H1 (cell line): ENCODE measurements at regions not wholly inside any gene's neighbourhood (a gene's known extent, or its start where the extent isn't known, plus 50 kb on each side); places are given as distances from the start of the nearest gene placed in this dataset.

Experiments used
- BCL11A ChIP-seq, 2 experiments: IDR thresholded peaks; one replicate each; pipeline ENCODE4 v1.6.1; 2011; ENCODE audit warnings: low read depth in 2 of 2, low read length in 2 of 2, mild to moderate bottlenecking in 2 of 2
- RBBP5 ChIP-seq: IDR thresholded peaks from 2 replicates; pipeline ENCODE4 v1.7.1; 2012; ENCODE audit warnings: low read depth, mild to moderate bottlenecking, inconsistent platforms, low read length, moderate library complexity, borderline replicate concordance
- RNF2 ChIP-seq: fragments of 200-900, 300-1000 bp; sonication (generic); IDR thresholded peaks from 2 replicates; pipeline ENCODE4 v1.7.1; 2016; ENCODE audit warnings: borderline replicate concordance, low read depth, mild to moderate bottlenecking, antibody characterized with exemption, low read length; ENCODE audit not compliant: poor library complexity, severe bottlenecking; ENCODE audit errors: missing control alignments
- SIN3A ChIP-seq, 2 experiments: IDR thresholded peaks in 1 of 2; conservative IDR thresholded peaks in 1 of 2; 2 replicates each; pipeline ENCODE4 v1.6.1; 2011 to 2012; ENCODE audit warnings: low read length in 2 of 2, improper control_type of control experiment in 1 of 2, low read depth in 1 of 2, mild to moderate bottlenecking in 1 of 2
- SRF ChIP-seq: IDR thresholded peaks from 2 replicates; pipeline ENCODE4 v1.6.1; 2011; ENCODE audit warnings: mild to moderate bottlenecking, low read depth, low read length, moderate library complexity
- SUZ12 ChIP-seq: fragments of 200-600 bp; sonication (generic); IDR thresholded peaks from 2 replicates; pipeline ENCODE4 v1.6.1; 2012; ENCODE audit warnings: mild to moderate bottlenecking, inconsistent platforms, low read length, moderate library complexity, mixed read lengths
- TAF7 ChIP-seq: optimal IDR thresholded peaks from 2 replicates; pipeline ENCODE3; 2011; ENCODE audit warnings: low read depth, mild to moderate bottlenecking, inconsistent platforms, low read length, moderate library complexity, borderline replicate concordance
- TBP ChIP-seq: IDR thresholded peaks from 2 replicates; pipeline ENCODE4 v1.6.1; 2011; ENCODE audit warnings: low read depth, low read length, improper control_type of control experiment
- TCF12 ChIP-seq: IDR thresholded peaks from 2 replicates; pipeline ENCODE4 v1.6.1; 2011; ENCODE audit warnings: low read depth, mild to moderate bottlenecking, low read length
- ZNF274 ChIP-seq: IDR thresholded peaks from 2 replicates; pipeline ENCODE4 v1.7.0; 2012; ENCODE audit warnings: low read length, borderline replicate concordance; ENCODE audit errors: extremely low read depth
- TF ChIP-seq, protein P1 (sequence below): fragments of 300-600 bp; sonication (generic); IDR thresholded peaks from 2 replicates; pipeline ENCODE4 v1.7.1; 2012; ENCODE audit warnings: low read length, moderate library complexity, mild to moderate bottlenecking, inconsistent platforms; ENCODE audit not compliant: insufficient replicate concordance

DNA sequence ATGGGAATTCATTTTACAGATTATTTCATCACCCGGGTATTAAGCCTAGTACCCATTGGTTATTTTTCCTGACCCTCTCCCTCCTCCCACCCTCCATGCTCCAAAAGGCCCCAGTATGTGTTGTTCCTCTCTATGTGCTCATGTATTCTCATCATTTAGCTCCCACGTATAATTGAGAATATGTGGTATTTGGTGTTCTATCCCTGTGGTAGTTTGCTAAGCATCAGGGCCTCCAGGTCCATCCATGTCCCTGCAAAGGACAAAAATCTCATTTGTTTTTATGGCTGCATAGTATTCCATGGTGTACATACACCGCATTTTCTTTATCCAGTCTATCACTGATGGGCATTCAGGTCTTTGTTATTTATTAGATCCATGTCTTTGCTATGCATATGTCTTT, 894.1 kb upstream of the MIR17HG start (continued):
- TF ChIP-seq, protein P1, sequence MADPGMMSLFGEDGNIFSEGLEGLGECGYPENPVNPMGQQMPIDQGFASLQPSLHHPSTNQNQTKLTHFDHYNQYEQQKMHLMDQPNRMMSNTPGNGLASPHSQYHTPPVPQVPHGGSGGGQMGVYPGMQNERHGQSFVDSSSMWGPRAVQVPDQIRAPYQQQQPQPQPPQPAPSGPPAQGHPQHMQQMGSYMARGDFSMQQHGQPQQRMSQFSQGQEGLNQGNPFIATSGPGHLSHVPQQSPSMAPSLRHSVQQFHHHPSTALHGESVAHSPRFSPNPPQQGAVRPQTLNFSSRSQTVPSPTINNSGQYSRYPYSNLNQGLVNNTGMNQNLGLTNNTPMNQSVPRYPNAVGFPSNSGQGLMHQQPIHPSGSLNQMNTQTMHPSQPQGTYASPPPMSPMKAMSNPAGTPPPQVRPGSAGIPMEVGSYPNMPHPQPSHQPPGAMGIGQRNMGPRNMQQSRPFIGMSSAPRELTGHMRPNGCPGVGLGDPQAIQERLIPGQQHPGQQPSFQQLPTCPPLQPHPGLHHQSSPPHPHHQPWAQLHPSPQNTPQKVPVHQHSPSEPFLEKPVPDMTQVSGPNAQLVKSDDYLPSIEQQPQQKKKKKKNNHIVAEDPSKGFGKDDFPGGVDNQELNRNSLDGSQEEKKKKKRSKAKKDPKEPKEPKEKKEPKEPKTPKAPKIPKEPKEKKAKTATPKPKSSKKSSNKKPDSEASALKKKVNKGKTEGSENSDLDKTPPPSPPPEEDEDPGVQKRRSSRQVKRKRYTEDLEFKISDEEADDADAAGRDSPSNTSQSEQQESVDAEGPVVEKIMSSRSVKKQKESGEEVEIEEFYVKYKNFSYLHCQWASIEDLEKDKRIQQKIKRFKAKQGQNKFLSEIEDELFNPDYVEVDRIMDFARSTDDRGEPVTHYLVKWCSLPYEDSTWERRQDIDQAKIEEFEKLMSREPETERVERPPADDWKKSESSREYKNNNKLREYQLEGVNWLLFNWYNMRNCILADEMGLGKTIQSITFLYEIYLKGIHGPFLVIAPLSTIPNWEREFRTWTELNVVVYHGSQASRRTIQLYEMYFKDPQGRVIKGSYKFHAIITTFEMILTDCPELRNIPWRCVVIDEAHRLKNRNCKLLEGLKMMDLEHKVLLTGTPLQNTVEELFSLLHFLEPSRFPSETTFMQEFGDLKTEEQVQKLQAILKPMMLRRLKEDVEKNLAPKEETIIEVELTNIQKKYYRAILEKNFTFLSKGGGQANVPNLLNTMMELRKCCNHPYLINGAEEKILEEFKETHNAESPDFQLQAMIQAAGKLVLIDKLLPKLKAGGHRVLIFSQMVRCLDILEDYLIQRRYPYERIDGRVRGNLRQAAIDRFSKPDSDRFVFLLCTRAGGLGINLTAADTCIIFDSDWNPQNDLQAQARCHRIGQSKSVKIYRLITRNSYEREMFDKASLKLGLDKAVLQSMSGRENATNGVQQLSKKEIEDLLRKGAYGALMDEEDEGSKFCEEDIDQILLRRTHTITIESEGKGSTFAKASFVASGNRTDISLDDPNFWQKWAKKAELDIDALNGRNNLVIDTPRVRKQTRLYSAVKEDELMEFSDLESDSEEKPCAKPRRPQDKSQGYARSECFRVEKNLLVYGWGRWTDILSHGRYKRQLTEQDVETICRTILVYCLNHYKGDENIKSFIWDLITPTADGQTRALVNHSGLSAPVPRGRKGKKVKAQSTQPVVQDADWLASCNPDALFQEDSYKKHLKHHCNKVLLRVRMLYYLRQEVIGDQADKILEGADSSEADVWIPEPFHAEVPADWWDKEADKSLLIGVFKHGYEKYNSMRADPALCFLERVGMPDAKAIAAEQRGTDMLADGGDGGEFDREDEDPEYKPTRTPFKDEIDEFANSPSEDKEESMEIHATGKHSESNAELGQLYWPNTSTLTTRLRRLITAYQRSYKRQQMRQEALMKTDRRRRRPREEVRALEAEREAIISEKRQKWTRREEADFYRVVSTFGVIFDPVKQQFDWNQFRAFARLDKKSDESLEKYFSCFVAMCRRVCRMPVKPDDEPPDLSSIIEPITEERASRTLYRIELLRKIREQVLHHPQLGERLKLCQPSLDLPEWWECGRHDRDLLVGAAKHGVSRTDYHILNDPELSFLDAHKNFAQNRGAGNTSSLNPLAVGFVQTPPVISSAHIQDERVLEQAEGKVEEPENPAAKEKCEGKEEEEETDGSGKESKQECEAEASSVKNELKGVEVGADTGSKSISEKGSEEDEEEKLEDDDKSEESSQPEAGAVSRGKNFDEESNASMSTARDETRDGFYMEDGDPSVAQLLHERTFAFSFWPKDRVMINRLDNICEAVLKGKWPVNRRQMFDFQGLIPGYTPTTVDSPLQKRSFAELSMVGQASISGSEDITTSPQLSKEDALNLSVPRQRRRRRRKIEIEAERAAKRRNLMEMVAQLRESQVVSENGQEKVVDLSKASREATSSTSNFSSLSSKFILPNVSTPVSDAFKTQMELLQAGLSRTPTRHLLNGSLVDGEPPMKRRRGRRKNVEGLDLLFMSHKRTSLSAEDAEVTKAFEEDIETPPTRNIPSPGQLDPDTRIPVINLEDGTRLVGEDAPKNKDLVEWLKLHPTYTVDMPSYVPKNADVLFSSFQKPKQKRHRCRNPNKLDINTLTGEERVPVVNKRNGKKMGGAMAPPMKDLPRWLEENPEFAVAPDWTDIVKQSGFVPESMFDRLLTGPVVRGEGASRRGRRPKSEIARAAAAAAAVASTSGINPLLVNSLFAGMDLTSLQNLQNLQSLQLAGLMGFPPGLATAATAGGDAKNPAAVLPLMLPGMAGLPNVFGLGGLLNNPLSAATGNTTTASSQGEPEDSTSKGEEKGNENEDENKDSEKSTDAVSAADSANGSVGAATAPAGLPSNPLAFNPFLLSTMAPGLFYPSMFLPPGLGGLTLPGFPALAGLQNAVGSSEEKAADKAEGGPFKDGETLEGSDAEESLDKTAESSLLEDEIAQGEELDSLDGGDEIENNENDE = no peak
- TF ChIP-seq ZNF274 (no peak), RNF2 (no peak), TAF7 (no peak), SRF (no peak), SIN3A (conservative IDR thresholded peaks at IDR 0.05 in 1 of 2, IDR thresholded peaks at IDR 0.05 in 1 of 2; ENCODE audit: low read depth in 1 of 2, low read length in 2 of 2) (no peak), SUZ12 (no peak), RBBP5 (no peak), TCF12 (no peak), TBP (no peak), BCL11A (IDR thresholded peaks at IDR 0.05; ENCODE audit: low read depth in 2 of 2, low read length in 2 of 2) (no peak)
